Small intestine (tissue), 7 donors: ENCODE measurements at regions not wholly inside any gene's neighbourhood (a gene's known extent, or its start where the extent isn't known, plus 50 kb on each side); places are given as distances from the start of the nearest gene placed in this dataset.
A peak's percentile ranks its signal among the peaks of the same experiment; 100 is the strongest.
"Not testable (repeated sequence)": the region's sequence is repeated elsewhere in the genome, so short reads cannot be mapped to it uniquely, and the experiment has no call there.

Source experiments
- DNase-seq, 2 donors: peaks; one replicate each; pipeline versions ENCODE4 v3.0.0 to v3.0.0-alpha.2; 2013
- FAIRE-seq: peaks from 2 replicates; lab custom pipeline; 2012; peaks lifted over from hg19 to GRCh38; lab: Jason Lieb, UNC
- H3K27ac ChIP-seq, 3 donors: one replicate each; pipeline ENCODE4 v1.5.1; 2013; ENCODE audit warnings: low read length in 2 of 3, mild to moderate bottlenecking in 2 of 3, control low read depth in 1 of 3, inconsistent platforms in 1 of 3, low read depth in 1 of 3, moderate library complexity in 1 of 3
- H3K27me3 ChIP-seq, 3 donors: one replicate each; pipeline ENCODE4 v1.6.1; 2013; ENCODE audit warnings: low read length in 3 of 3, inconsistent platforms in 1 of 3; ENCODE audit not compliant: control insufficient read depth in 3 of 3, insufficient read depth in 3 of 3
- H3K36me3 ChIP-seq, 3 donors: one replicate each; pipeline ENCODE4 v1.6.1; 2013; ENCODE audit warnings: low read length in 3 of 3, inconsistent platforms in 1 of 3, low read depth in 1 of 3, mild to moderate bottlenecking in 1 of 3, moderate library complexity in 1 of 3; ENCODE audit not compliant: control insufficient read depth in 3 of 3, insufficient read depth in 2 of 3
- H3K4me1 ChIP-seq, 3 donors: one replicate each; pipeline ENCODE4 v1.6.1; 2013; ENCODE audit warnings: low read length in 2 of 3, inconsistent platforms in 1 of 3, low read depth in 1 of 3, mild to moderate bottlenecking in 1 of 3, moderate library complexity in 1 of 3; ENCODE audit not compliant: control insufficient read depth in 3 of 3, insufficient read depth in 2 of 3
- H3K4me3 ChIP-seq, 3 donors: one replicate each; pipeline ENCODE4 v1.5.1; 2013; ENCODE audit warnings: low read length in 3 of 3, control low read depth in 1 of 3, inconsistent platforms in 1 of 3, low read depth in 1 of 3, mild to moderate bottlenecking in 1 of 3, moderate library complexity in 1 of 3
- H3K9me3 ChIP-seq, 2 donors: one replicate each; pipeline ENCODE4 v1.6.1; 2013; ENCODE audit warnings: low read depth in 1 of 2, low read length in 1 of 2; ENCODE audit not compliant: control insufficient read depth in 2 of 2, insufficient read depth in 1 of 2
- WGBS, 3 donors: extraction: QIAGEN DNeasy Blood & Tissue Kit; methylation state at CpG; one replicate each; pipeline ENCODE4 v1.1.7; 2013; 5-methylcytosine and 5-hydroxymethylcytosine counted together
- donor health status: healthy with polysubstance abuse.
- donor health status: control.
- donor health status: control.
- donor health status: Bipolar disorder and iron deficiency.
- donor health status: healthy.

DNA sequence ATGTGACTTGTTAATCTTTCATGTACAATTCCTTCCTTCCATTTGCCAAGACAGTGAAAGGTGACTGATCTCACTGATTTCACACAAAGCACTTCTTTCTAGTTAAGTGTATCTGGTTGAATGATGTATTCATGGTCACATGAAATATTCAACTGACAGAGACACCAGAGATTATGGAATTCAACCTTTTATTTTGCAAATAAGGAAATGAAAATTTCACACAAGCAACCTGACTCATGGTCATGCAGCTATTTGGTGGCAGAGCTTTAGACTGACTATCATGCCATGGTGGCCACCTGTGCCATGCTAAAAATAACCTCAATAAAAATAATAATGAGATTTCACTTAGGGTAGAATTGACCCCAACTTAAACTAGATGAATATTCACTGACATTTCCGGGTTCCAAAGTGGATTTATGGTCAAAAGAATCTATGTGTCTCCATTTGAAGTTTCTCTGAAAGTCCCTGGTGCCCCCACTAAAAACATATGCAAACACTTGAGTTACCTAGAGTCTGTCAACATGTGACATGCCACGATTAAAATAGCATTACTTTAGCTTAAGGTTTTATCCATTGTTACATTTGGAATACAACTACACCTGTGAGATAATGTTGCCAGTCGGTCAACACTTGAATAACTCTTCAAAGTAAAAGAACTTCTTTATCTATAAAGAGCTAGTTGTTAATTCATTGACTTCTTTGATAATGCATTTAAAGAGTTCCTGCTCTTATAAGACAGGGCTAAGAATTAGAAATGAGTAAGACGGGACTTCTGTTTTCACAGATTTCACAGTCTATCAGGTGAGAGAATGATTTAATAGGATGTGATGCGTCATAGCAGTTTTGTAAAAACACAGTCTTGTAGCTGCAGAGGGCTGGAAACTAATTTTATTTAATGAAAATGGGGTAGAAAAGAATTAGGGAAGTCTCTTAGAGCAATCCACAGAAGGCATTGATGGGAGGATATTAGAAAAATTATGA lies 94.6 kb upstream of the OR9G4 start:
- H3K4me3 ChIP-seq: no peak overlapping the region
- 16 to 54% (median 32%) methylated on average over 5 of the region's 5 CpGs for WGBS, 3 donors
- peaks cover 0 to 8% (median 0%) of the 10 kb centered on the region in 3 donors for H3K4me1 ChIP-seq
- FAIRE-seq (no peak), DNase-seq (peak; percentile 6 to 12)
- no peaks in the 10 kb centered on the region for H3K27me3 ChIP-seq
- no peaks in the 10 kb centered on the region for H3K9me3 ChIP-seq
- no peaks in the 10 kb centered on the region for H3K36me3 ChIP-seq
- H3K27ac ChIP-seq: no peak overlapping the region

GRCh38 chr11:56841210-56841810 lies 92.8 kb upstream of the OR9G4 start:
- 8 to 15% (median 11%) methylated on average over 8 of the region's 8 CpGs for WGBS, 3 donors
- Histone ChIP-seq H3K36me3 (no peaks in the 10 kb centered on the region), H3K27ac (no peak overlapping the region), H3K4me1 (peaks cover 0 to 5% (median 0%) of the 10 kb centered on the region in 3 donors), H3K27me3 (no peaks in the 10 kb centered on the region), H3K4me3 (no peak overlapping the region), H3K9me3 (no peaks in the 10 kb centered on the region)
- DNase-seq: peak; percentile 67 to 78
- no peak for FAIRE-seq

DNA sequence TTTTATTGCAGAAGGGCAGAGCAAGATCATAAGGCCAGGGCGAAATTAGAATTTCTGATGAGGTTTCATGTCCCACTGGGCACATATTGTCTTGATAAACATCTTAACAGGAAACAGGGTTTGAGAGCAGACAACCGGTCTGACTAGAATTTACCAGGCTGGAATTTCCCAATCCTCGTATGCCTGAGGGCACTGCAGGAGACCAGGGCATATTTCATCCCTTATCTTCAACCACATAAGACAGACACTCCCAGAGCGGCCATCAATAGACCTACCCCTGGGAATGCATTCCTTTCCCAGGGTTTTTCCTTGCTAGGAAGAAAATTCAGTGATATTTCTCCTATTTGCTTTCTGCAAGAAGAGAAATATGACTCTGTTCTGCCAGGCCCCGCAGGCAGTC lies 78.9 kb upstream of the OR9G4 start:
- not testable (repeated sequence) for FAIRE-seq

DNA sequence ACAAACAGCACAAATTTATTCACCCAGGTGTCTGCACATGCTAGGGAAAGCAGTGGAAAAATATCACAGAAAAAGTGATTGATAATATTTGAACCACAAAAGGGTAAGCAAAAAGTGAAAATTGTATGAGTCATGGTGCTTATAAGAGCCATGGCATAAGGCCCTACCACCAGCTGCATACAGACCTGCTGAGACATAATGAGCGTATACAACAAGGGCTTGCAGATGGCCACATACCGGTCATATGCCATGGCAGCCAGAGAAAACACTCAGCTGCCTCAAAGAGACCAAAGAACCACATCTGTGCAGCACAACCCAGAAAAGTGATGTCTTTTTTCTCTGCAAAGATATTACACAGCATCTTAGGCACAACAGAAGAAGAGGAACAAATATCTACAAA lies 71.4 kb upstream of the OR9G4 start:
- no peak for FAIRE-seq

More for the DNA sequence above, 78.9 kb upstream of the OR9G4 start:
- DNase-seq, H3K9me3 ChIP-seq, H3K4me3 ChIP-seq, H3K36me3 ChIP-seq, H3K27ac ChIP-seq, H3K4me1 ChIP-seq, H3K27me3 ChIP-seq: not testable (repeated sequence)
- 47 to 59% (median 58%) methylated on average over 5 of the region's 5 CpGs for WGBS, 3 donors

GRCh38 chr11:56817661-56818060 lies 69.2 kb upstream of the OR9G4 start:
- WGBS, 3 donors: 15 to 55% (median 36%) methylated on average over 3 of the region's 3 CpGs
- DNase-seq (peak; percentile 69 to 73), FAIRE-seq (no peak)
- Histone ChIP-seq H3K27ac (no peak overlapping the region), H3K4me3 (no peak overlapping the region), H3K4me1 (peaks cover 0 to 2% (median 0%) of the 10 kb centered on the region in 3 donors), H3K9me3 (peaks cover 0 to 5% of the 10 kb centered on the region in 2 donors), H3K27me3 (peaks cover 0 to 3% (median 0%) of the 10 kb centered on the region in 3 donors), H3K36me3 (no peaks in the 10 kb centered on the region)

More for the DNA sequence above, 71.4 kb upstream of the OR9G4 start:
- Histone ChIP-seq H3K9me3 (peaks cover 0 to 5% of the 10 kb centered on the region in 2 donors), H3K4me3 (no peak overlapping the region), H3K4me1 (peaks cover 0 to 2% (median 0%) of the 10 kb centered on the region in 3 donors), H3K36me3 (no peaks in the 10 kb centered on the region), H3K27me3 (no peaks in the 10 kb centered on the region), H3K27ac (no peak overlapping the region)
- 59 to 87% (median 68%) methylated on average over 2 of the region's 2 CpGs for WGBS, 3 donors
- DNase-seq: no peak

DNA sequence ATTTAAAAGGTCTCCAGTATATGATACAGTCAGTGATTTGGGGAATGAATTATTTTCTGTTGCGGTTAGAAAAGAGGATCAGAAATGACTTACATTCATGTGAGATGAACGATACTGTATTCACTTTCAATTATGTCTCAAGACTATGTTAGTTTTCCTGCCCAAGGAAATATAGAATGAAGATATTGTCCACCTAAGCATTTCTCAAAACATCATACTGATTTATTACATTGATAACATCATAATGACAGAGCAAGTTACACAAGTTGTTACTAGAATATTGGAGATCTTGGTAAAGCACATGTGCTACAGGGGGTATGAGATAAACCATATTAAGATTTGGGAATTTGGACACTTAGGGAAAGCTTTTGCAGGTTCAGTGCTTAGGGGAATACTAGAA lies 67.8 kb upstream of the OR9G4 start:
- no peak overlapping the region for H3K4me3 ChIP-seq
- WGBS, 3 donors: 59 to 70% (median 61%) methylated on average over 2 of the region's 2 CpGs
- DNase-seq (no peak), FAIRE-seq (no peak)
- no peaks in the 10 kb centered on the region for H3K36me3 ChIP-seq
- peaks cover 0 to 5% of the 10 kb centered on the region in 2 donors for H3K9me3 ChIP-seq
- H3K27ac ChIP-seq: no peak overlapping the region
- H3K4me1 ChIP-seq: peaks cover 0 to 2% (median 0%) of the 10 kb centered on the region in 3 donors
- H3K27me3 ChIP-seq: peaks cover 0 to 3% (median 0%) of the 10 kb centered on the region in 3 donors

GRCh38 chr11:56808326-56808725 lies 59.8 kb upstream of the OR9G4 start:
- Histone ChIP-seq H3K9me3 (no peaks in the 10 kb centered on the region), H3K4me1 (no peaks in the 10 kb centered on the region), H3K27me3 (no peaks in the 10 kb centered on the region), H3K36me3 (no peaks in the 10 kb centered on the region), H3K4me3 (no peak overlapping the region), H3K27ac (no peak overlapping the region)
- WGBS, 3 donors: 20 to 60% (median 45%) methylated on average over 1 of the region's 1 CpG
- DNase-seq (no peak), FAIRE-seq (no peak)

DNA sequence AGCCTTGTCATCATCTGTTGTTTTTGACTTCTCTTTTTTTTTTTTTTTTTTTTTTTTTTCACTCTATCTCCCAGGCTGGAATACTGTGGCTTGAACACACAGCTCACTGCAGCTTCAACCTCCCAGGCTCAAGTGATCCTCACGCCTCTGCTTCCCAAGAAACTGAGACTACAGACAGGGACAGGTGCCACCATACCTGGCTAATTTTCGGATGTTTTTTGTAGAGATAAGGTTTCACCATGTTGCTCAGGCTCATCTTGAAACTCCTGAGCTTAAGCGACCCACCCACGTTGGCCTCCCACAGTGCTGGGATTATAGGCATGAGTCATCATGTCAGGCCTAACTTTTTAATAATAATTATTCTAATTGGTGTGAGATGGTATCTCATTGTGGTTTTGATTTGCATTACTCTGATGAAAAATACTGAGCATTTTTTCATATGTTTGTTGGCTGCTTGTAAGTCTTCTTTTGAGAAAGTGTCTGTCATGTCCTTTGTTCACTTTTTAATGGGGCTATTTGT lies 51.3 kb upstream of the OR9G4 start:
- Histone ChIP-seq H3K4me1 (no peaks in the 10 kb centered on the region), H3K4me3 (no peak overlapping the region), H3K9me3 (no peaks in the 10 kb centered on the region), H3K27me3 (no peaks in the 10 kb centered on the region), H3K36me3 (no peaks in the 10 kb centered on the region), H3K27ac (no peak overlapping the region)
- FAIRE-seq (no peak), DNase-seq (no peak)
- 63 to 71% (median 68%) methylated on average over 4 of the region's 4 CpGs for WGBS, 3 donors
